ENCODE measurements at regions not wholly inside any gene's neighbourhood (a gene's known extent, or its start where the extent isn't known, plus 50 kb on each side); places are given as distances from the start of the nearest gene placed in this dataset.

DNA sequence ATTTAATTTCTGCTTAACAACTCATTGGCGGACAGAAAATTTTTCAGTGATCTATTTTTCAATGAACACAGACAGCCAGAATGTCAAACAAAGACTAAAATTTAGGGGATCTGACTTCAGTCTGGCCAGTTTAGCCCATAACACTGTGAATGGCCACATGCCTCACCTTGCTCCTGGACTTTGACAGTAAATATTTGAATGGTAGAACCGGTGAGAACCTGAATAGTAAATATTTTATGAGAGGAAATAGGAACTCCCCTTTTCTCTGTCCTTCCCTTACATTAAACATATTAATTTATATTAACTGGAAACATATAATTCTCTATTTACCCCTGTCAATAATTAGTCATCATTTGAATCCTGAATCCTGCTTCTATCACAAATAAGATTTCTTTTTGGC is 942.1 kb downstream of the KCNJ2 start:
- no peak for DNase-seq

DNA sequence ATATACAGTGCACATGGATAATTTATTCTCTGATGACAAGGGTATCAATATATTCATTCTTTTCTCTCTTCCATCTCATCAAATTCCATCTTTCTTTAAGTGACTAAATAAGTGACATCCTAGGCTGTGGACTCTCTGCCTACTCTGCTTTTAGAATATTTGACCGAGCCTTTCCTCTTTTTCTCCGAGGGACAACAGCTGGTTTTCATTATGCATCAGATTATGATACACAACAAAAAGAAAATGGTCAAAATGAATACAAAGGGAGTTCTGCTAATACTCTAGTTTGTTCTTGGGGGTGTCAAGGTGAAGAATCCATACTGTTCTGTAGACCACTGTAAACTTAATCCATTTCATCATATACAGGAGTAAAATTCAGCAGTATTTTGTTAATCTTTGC is 942.6 kb downstream of the KCNJ2 start:
- DNase-seq, result no peak

DNA sequence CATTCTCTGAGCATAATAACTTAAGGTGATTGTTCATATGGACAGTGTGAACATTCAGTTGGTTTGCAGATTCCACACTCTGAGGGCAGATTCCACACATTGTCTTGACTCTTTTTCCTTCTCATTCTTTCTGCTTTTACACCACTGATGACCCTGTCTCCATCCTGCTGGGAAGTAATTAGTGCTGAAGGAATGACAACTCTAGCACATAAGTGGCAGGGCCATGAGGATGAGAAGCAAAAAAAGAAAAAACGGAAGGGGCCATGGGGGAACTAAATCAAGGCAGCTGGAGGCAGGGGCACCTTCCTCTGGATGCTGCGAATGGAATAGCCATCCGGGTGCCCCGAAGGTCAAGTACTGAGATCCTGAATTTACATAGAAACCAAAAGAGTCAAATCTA is 944.0 kb downstream of the KCNJ2 start:
- no peak for DNase-seq

DNA sequence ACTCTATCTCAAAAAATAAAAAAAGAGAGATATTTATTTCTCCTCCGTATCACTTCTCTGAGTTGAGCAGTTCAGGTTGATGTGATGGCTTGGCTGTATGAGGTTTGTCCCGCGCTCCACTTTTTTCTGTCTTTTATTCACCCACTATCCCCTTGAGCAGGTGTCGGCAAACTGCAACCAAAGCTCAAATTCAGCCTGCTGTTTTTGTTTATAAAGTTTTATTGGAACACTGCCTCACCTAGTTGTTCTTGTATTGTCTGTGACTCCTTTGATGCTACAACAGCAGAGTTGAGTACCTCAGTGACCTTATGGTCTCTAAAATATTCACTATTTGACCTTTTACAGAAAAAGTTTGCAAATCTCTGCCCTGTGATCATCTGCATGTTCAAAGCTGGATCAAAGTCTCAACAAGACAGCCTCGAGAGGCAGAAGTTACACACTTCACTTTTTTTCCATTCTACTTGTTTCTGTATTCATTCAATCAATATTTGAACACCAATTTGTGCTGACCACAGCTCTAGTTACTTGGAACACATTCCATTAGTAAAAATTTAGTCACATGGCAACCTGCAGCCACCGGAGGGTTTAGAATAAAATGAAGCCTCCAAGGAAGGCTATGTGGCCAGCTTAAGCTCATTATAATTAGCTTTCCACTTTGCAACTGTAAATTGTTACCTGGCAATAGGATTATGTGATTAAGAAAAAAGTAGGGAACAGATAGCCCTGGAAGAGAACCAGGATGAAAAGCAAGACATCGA is 945.8 kb downstream of the KCNJ2 start:
- no peak for DNase-seq

DNA sequence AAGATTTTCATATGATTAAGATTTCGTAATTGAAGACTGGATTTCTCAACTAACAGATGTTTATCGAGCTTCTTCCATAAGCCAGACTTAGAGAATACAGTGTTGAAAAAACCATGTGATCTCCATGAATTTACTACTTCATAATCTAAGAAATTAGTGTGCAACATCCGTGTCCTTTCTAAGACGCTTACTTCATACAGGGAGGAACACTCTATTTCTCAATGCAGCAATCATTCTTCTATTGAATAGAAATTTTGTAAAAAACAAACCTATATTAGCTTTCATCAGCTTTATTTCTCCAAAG is 946.3 kb downstream of the KCNJ2 start:
- DNase-seq, result no peak

DNA sequence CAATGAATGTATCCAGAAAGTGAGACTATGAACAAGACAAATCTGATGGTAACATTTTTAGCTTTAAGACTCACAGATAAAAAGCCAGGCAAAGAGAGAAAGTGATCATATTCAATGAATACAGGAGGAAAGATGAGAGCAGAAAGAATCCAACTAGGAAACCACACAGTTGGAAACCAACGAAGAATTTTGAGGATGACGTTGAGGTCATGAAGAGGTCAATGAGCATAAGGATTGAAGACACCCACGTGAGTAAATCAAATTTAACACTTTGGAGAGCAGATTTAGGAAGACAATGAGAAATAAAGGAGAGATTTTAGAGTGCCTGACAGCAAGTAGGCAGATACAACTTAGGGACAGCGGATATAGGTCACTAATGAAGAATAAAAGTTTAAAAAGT is 948.1 kb downstream of the KCNJ2 start:
- peak; percentile 40 for DNase-seq

DNA sequence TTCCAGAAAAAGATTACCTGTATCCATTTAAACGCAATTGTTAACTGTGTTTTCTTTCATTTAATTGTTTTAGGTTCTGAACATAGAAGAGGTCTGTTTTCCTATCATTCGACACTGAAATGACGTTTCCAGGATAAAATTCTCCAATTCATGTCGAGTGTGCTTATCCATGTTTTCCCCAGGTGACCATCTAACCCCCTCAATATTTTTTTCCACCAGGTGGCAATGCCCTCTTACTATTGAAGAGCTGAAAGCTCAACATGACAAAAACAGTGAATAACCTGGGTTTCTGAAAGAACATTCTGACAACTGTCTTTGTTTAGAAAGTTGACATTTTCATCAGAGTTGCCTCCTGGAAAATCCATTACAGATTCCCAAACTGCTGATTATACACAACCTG is 948.7 kb downstream of the KCNJ2 start:
- DNase-seq, result peak; percentile 57

DNA sequence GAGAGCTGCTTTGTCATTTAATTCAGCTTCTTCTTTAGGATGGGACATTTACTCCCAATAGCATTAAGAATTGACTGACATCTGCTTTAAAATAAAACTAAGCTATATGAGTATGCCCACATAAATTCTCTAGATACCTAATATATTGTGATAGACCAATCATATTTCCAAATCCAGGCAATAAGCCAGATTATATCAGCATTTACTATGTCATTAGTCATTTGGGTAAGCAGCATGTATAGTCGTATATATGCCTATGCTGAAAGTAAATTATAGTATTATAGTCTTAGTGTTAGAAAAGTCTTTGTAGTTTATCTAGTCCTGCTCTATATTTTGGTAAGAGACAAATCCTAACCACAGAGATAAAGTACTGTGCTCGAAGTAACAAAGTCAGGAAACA is 958.1 kb downstream of the KCNJ2 start:
- DNase-seq, result no peak

DNA sequence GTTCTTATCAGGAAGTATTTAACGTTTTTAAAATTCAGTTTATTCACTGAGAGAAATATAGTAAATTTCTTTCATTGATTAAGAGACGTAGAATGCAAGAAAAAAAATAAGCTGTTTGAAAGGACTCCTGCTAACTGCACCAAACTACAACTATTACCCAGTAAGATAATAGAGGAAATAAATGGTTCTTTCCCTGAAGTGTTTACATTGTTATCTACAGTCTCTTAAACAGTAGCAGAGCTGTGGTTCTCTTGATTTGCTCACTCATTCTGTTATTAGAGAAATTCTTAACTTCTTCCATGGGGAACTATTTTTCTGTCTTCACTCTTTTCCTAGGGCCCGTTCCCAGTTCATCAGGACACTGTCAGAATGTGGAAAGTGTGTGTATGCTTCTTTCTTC is 973.0 kb downstream of the KCNJ2 start:
- no peak for DNase-seq

DNA sequence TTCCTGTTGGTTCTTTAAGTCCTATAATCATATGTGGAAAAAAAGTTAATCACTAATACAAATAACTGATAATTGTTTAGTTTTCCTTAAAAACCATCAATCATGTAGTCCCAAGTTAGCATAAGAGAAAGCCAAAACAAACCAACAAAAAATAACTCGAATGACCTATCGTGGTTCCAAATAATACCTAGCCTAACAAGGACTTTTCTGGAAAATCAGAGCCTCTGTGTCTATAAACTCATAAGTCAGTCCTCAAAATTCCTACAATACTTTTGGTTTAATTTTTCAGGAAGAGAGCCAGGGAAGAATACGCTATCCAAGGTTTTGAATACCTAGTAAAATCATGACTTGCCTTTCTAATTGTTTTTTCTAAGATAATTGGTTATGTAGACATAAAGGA is 975.3 kb upstream of the SOX9 start:
- DNase-seq, result no peak

DNA sequence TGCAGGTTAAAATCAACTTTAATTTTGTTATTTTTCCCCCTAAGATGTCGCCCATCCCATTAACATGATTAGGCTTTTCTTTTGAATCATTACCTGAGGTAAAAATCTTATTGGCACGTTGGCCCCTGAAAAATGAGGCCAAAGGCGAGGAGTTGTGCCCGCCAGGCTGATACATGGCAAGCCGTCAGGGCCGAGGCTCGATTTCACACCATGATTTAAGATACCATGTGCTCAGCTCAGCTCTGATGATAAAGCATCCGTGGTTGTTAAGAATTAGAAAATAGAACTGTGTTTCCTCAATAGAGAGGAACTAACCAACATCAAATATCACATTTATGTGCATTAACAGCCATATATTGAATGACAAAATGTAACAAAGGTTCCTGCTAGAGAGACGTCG is 972.9 kb upstream of the SOX9 start:
- DNase-seq, result no peak

DNA sequence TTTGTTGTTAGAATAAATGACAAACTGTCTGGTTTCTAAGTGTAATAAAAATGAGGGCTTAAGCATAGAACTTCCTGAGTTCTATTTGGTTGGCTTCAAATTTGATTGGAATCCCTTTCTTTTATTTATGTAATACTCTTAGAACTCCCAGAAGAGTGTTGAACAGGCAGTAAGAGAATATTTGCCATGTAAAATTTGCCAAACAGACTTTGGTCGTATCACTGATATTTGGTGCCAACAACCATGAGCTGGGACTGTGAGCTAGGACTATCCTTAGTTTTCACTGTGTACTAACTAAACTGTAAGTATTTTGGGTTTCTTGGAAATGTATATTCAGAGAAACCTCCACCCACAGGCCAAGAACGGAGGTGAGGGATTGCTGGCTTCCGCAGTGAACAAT is 971.2 kb upstream of the SOX9 start:
- DNase-seq, result no peak

DNA sequence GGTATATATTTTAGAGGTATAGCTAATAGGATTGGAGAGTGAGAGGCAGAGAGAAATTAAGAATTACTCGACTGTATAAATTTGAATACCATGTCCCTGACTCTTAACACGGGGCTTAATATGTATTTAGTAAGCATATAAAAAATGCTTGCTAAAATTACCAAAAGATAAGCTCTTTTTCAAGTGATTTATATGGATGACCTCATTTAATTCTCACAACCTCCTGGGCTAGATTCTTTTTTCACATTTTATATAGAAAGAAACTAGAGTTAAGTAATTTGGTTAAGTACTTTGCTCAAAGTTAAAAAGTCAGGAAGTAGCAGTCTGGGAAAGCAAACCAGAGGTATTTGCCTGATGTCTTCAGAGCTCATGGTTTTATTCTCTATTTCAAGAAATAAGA is 963.5 kb upstream of the SOX9 start:
- DNase-seq, result no peak

DNA sequence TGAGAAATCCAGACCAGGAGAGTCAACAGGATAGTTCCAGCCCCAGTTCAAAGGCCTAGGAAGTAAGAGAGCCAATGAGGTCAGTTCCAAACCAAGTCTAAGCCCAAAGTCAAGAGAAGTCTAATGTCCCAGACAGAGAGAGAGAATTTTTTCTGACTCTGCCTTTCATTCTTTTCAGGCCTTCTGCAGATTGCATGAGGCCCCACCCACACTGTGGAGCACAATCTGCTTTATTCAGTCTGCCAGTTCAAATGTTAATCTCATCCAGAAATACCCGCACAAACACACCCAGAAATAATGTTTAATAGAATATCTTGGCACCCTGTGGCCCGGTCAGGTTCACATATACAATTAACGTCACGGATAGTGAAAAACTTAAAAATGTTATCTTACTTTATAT is 962.4 kb upstream of the SOX9 start:
- DNase-seq, result no peak

DNA sequence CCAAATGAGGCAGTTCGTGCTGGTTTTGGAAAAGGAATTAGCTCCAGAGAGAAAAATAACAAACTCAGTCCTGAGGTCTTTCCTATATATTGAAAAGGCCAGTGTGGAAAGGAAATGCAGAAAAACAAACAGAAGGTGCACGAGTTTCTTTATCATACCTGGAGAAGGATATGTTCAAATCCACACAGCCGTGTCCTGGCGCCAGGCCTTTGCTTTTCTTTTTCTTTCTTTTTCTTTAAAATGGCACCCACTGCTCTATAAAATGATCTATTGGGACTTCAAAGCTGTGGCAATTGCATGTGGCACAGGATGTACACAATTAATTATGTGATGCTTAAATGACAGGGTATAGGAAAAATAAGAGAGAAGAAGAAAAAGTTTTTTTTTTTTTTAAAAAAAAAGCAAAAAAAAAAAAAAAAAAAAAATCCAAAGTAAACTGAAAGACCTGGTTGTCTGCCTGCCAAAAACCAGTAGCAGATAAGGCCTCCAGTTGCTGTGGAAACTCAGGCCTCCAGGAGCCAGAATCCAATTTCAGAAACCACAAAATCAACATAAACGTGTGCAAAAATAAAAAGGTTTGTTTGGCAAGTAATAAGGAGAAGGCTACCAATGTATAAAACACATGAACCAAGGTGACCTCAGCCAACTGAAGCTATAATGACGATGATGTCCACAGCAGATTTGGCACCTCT is 957.6 kb upstream of the SOX9 start:
- DNase-seq, result peak; percentile 84

DNA sequence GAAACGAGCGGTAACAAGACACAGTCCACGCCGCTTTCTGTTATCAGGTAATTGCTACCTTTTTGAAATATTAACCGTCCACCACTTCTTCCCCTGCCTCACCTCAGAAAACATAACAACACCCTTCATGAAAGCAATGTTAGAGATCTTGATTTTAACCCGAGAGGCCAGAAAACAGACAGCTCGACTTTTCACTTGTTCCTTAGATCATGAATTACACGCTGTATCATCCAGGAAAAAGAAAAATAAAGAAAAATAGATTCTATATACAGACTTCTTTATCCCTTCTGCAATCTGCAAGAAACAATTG is 957.1 kb upstream of the SOX9 start:
- no peak for DNase-seq

DNA sequence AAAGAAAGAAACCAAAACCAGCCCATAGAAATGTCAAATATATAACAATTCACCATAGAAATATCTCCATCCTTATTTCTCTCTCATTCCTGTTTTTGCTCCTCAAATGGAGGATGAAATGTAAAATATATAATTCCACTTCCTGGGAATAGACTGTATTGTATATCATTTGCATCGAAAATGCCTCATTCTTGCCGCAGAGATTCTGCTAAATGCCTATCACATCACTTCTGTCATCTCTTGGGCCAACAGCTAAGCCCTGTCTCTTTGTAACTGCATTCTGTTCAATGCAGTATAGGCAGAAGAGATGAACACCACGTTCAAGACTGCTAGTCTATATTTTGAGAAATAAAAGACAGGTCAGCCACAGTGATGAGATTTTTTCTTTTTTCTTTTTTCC is 956.3 kb upstream of the SOX9 start:
- no peak for DNase-seq

DNA sequence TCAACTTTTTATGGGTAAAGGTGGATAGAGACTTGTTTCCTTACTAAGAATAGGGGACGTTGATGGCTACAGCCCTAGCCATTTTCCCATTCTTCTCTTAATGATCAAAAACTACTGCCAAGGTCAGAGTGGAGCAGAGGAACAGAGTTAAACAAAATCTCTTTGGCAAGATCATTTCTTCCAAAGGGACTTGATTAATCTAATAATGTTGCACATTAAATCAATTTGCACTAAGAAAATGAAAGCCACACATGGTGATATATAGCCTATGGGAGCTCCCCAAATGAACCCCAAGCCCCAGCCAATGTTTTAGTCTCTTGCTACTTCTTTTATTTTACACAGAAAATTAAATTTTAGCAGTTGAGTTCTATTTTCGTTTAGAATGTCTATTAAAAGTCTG is 954.5 kb upstream of the SOX9 start:
- DNase-seq, result no peak

DNA sequence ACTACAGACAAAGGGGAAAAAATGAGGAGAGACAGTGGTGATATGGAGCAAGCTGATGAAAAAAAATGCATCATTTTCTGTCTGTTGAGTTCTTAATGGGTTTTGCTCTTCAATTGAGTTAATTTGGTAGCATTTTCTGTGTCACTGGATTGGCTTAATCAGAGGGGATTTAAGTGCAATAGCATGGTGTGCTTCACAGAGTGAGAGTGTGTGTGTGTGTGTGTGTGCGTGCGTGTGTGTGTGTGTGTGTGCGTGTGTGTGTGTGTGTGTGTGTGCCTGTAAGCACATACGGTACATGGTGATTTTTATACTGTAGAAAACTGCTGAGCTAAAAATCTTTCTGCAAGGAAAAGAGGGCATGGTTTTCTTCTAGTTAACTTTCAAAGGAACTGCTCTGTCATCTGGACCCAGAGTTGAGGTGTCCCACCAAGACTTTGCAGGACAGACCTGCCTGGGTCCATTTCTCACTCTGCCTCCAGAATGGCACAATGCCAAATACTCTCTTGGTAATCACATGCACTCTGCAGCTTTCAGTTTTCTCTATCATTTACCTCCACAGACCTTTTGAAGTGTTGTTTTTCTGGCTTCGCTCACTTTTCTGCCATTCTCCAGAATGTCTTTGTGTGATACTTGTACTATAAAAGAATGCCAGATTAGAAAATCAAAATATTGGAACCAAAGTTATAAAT is 952.6 kb upstream of the SOX9 start:
- DNase-seq, result peak; percentile 8

DNA sequence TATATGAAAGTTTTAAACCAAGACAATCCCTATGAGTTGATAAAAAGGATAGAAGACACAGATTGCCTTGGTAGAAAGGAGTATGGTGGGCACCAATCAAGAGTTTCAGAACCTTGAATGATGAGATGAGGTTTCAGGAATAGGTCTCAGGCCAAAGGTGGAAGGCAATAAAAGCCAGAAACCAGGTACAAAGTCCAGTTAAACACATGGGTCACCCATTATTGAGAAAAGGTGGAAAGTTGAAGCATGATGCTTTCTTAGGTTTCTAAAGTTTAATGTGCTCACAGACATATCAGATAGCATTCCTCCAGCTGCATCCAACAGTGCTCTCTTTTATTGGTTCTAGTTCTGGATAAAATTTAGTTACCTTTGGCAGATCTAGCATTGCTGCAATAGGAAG is 950.8 kb upstream of the SOX9 start:
- DNase-seq, result no peak

DNA sequence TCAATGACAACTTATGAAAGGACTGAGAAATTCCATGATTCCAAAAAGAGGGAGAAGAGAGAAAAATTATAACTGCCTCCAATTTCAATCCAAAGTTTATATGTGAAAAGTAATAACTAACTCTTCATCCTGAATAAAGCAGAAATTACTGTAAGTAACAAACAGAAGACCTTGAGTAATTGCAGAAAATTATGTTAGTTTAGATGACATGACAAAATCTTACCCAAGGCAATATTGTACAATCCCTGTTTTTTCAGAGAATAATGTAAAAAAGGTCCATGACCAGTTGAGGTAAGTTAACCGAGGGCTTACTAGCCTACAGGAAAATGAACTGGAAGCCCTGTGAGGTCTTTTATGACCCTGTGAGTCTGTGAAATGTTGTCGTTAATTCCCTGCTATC is 949.5 kb upstream of the SOX9 start:
- no peak for DNase-seq

DNA sequence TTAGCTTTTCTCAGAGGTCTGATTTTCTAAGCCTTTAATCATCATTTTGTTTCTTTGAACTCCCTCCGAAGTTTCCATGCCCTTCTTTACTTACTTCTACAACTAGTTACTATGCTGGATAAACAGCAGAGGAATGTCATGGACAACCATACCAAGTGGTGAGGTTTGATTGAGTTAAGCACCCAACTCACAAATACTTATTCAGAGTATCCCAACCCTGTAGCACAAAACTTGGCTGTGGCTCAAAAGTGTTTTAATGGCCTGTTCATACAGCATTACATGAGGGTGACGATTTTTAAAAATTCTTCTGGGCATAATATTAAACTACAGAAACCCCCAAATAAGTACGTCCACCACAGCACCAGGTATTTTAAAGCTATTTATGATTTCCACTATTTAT is 946.8 kb upstream of the SOX9 start:
- no peak for DNase-seq

DNA sequence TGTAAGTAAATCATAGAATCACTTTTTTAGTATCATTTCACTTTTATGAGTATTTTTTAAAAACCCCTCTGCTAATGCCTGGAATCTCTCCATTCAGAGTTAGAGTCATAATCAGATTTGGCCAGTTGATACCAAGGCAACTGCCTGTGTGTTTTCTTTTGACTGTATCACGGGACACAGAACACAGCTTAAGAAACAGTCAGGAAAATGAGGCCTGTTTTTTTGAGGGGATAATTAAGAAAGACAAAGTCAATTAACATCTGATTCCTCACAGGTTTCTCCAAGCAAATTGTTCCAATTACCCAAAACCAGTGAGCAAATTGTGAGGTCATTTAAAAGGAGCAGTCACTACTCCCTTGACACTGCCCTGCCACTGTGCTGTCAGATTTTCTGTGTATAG is 944.5 kb upstream of the SOX9 start:
- no peak for DNase-seq

DNA sequence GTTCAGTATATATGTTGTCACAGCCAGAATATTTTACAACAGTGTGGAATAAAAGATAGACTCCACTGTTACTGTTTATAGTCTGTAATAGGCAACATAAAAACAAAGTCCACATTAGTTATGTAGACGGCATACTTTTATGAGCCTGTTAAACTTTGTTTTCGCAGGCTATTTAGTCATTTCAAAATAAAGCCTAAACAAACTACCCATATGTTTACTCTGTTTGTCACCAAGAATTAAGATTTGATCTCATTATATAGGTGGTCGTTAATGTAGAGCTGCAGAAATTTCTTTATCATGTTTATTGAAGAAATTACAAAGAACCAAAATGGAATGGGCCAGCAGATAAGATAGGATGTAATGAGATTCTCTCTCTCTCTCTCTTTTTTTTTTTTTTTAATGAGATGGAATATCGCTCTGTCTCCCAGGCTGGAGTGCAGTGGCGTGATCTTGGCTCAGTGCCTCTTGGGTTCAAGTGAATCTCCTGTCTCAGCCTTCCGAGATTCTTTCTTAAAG is 943.8 kb upstream of the SOX9 start:
- no peak for DNase-seq
